GM21515 (cell line): ENCODE measurements at regions not wholly inside any gene's neighbourhood (a gene's known extent, or its start where the extent isn't known, plus 50 kb on each side); places are given as distances from the start of the nearest gene placed in this dataset.

Experiments
- ATAC-seq: cut with Tn5 transposase; IDR thresholded peaks from one replicate; pipeline ENCODE4 v1.9.1; 2021; ENCODE audit not compliant: unreplicated experiment

DNA sequence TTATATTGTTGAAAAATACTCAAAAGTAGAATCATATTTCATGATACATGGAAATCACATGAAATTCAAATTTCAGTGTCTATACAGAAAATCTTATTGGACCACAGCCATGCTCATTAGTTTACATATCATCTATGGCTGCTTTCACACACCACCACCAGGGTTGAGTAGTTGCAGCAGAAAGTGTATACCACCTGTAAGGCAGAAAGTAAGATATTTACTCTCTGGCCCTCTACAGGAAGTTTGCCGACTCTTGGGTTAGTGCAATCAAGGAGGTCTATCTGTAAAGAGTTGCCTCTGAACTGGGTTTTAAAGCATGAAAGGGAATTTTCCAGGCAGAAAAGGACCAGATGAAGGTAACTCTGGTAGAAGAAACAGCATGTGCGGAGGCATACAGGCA, 432.3 kb downstream of the DHX35 start:
- ATAC-seq: no peak

DNA sequence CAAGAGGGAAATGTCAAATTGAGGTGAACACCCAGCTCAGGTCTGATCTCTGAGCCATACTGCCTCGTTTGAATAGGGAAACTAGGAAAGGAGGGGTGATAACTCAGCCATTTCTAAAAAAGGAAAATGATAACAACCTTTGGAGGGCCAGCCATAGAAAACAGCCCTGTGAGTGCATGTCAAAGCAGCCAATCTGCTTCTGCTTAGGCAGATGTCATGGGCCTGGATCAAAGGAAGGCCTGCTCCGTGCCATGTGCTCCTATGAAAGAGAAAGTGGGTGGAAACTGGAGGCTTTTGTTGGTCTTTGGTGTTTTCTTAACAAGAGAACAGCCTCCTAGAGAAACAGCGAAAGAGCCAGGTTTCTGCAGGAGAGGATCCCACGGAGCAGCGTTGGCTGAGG, 428.0 kb downstream of the DHX35 start:
- no peak for ATAC-seq

DNA sequence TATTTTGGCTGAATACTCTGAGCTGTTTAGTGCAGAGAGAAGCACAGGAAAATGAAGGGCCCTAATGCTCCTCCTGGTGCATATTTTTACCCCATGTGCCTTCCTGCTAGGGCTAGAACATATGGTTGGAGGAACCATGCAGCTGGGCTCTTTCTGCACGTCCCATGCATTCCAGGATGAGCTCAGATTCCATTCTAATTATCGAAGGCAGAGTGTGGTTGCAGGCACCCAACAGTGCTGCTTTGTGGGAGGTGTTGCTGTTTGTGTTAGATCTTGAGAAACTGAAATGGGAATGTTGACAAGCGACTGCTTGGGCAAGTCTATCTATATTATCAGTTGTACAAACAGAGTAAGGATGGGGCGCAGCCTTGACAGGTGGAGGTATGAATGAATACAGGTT, 419.5 kb downstream of the DHX35 start:
- ATAC-seq: no peak

DNA sequence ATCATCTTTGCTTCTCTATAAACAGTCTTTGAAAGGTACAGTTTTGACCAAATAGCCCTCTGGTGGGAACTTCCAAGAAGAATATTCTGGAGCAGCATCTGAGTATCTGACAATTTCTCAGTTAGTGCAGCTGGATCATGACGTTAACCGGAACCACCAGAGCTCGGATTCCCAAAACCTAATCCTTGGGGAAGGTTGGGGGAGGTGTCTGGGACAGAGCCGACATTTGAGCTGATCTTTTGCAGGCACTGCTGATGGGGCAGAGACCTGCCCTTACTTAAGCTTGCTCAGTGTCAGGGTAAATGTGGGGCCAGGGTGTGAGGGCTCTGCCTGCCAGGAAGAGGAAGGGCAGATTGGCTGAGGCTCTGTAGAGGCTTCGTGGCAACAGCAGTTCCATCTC, 416.6 kb downstream of the DHX35 start:
- no peak for ATAC-seq

DNA sequence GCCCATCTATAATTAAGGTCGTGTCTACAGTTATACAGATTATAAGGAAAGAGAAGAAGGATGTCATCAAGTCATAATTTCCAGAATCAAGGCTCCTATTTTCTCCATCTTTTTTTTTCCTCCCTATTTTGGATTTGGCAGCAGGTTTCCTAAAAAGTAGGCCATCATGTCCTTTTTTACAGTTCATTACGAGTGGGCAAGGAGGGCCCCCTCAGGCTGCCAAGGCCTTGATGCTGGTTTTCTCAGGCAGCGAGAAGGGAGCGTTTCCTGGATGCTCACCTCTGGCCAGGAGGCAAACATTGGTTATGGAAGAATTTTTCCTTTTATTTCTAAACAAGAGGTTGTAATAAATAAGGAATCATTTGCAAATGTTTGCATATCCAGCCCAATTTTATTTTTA, 414.6 kb downstream of the DHX35 start:
- ATAC-seq: no peak

DNA sequence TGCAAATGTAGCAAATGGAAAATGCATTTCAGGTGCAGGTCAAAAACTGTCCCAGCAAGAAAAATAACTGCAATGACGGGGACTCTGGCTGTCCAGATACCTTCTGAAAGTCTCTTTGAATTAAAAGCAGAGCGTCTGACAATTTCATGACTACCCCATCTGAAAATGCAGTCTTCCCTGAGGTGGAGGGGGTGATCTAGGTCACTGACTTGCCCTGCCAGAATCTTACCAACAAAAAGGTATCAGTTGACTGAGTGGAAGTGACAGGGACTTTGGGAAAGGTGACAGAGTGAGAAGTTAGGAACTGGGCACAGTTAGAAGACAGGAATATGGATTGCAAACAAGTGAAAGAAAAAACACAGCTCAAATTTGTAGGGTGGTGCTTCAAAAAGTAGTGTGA, 402.2 kb downstream of the DHX35 start:
- ATAC-seq: no peak

DNA sequence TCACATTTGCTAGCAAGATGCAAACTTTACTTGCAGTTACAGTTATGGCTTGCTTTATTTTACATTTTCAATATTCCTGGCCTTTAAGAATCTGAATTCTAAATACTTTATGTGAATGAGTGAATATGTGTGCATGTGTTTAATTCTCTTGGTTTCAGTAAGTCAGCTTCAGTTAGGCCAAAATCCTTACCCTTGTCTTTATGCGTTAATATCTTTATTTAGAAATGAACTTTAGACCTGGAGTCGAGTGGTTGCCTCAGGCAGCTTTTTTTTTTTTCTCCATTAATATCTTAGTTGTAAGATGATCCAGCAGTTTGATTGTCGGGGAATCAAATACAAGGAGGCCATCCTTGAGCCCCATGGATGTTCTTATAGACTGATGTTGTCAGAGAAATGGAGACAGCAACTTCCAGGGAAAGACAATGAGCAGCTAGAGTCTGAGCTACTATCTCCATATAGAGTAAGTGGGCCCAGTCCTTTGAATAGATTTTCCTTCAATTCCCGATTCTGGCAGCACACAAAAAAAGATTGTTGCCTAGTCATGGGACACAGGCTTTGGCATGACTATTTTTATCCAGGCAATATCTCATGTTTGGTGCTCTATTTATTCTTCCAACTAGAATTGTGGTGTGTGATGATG, 398.0 kb downstream of the DHX35 start:
- no peak for ATAC-seq

DNA sequence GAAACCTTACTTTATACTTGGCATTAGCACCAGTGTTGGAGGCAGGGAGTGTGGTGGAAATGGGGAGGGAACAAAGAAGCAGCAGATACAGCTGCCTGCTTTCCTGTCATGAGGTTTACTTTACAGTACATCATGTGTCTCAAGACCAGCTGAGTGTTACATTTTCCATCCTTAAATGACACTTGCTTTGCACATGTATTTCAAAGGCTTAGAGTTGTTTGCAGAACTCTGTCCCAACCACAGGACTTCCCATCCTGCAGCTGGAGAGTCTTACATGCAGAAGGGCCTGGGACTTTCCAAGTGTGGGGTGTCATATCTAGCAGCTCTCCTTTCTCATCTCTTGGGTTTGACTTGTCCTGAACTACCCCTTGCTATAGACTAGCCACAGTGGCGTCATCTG, 395.9 kb downstream of the DHX35 start:
- ATAC-seq: no peak

DNA sequence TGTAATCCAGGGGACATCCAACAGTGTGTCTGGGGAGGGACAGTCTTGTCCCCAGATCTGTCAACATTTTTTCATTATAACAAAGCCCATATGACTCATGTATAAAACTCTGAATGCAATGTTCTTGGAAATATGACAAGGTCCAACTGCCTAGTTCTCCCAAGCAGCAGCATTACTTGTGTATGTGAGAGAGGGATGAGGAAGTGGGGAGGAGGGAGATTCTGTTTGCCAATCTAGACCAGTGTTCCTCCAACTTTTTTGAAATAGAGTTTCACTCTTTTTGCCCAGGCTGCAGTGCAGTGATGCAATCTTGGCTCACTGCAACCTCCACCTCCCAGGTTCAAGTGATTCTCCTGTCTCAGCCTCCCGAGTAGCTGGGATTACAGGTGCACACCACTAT, 394.8 kb downstream of the DHX35 start:
- ATAC-seq: no peak

DNA sequence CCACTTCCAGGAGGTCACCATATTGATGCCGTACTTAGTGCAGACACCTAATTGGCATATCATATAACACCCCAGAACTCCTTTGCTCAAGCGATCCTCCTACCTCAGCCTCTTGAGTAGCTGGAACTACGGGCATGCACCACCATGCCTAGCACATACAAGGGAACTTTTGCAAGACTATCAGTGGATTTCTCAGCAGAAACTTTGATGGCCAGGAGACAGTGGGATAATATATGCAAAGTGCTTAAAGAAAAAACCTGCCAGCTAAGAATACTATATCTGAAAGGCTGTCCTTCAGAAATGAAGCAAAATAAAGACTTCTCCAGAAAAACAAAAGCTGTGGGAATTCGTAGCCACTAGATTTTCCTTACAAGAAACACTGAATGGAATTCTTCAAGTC, 387.1 kb downstream of the DHX35 start:
- no peak for ATAC-seq

DNA sequence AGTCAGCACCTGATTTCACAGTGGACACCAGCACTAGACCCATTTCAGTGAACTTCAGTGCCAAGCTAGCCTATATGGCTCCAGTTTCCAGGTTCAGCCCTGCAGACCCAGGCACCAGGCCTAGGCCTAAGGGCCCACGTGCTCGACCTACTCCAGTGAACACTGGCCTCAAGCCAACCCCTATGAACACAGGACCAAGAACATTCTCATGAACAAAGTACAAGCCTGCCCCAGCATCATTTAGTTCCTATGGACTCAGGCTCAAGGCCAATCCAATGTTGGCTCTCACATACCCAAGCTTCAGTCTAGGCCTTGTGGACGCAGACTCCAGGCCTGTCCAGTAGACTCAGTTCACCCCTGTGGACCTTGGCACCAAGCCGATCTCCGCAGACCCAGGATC, 385.5 kb downstream of the DHX35 start:
- no peak for ATAC-seq

DNA sequence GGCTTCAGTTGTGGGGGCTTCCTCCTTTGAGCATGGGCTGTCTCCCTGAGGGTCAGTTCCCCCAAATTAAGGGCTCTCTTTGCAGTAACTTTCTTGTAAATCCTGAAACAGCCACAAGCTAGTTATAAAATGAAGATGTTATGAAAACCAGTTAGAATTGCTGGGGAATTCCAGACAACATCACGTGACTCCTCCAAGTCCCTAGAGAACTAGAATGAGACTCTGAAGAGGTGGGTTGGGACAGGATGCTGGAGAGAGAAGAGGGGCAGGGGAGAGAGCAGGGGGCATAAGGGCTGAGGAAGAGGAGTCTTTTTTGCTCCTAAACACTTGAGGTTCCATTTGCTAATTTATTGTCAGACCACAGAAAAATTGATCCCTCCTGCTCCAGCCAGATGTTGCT, 380.3 kb downstream of the DHX35 start:
- no peak for ATAC-seq

DNA sequence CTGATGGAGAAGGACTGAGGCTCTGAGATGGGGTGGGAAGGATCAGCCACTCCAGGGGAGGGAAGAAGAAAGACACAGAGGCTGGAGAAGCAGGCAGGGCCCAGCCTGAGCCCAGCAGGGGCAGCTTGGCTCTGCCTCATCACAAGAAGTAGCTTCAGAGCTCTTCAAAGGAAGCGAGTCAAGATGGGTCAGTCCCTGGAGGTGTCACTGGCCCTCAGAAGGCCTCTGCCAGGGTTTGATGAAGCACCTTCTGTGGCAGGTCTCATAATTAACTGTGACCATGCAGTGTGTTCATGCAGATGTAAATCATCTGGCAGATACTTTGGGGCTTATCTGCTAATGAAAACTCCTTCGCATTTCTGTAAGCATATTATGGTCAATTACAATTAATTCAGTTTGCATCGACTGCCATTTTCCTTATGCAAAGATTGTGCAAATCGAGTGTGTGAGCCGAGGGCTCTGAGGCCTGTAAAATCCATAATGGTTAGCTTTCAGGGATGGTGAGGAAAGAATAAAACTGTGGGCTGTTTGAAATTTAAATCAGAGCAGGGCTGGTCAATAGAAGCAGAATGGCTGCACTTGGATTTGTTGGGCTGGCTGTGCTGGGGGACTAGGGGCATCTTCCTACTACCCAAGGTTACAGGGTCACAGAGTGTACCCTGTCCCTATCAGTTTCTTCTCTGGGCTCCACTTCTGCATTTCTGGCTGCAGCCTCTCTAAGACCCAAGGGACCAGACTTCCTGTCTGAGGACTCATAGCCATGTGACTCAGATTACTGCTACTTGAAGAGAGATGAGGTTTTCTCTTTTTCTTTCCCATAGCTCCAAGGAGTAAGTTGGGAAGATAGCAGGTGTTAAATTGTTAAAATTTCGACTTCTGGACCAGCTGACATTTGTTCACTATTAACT, 376.6 kb downstream of the DHX35 start:
- ATAC-seq: peak; percentile 86

DNA sequence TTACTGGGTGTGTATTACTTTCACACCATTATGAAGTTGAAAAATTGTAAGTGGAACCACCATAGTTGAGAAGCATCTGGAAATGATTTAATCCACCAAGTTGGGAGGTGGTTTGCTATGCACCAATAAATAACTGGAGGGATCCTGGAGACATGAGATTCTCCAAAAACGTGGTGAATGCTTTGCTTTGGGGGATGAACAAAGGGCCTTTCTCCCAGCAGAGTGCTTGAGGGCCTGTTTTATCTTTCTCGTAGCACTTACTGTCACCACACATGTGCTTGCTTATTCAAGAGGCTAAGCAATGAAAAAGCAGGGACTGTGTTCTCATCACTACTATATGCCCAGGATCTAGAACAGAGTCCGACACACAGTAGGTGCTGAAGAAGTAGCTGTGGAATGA, 371.1 kb downstream of the DHX35 start:
- ATAC-seq: no peak

DNA sequence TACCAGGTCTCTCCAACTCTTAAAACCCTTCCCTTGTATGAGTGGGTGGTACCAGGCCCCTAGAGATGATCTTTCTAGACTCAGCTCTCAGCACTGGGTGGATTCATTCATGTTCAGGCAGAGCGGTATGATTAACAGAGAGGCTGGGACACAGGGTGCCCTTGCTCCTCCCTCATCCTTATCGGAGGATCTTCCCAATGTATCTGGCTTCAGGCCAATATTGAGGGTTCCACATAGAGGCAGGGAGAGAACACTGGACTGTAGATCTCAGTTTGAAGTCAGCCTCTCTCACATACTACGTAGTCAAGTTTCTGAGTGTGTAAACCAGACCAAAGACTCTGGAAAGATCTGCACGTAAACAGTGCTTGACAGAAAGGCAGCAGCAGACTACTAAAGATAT, 366.2 kb downstream of the DHX35 start:
- ATAC-seq: no peak

DNA sequence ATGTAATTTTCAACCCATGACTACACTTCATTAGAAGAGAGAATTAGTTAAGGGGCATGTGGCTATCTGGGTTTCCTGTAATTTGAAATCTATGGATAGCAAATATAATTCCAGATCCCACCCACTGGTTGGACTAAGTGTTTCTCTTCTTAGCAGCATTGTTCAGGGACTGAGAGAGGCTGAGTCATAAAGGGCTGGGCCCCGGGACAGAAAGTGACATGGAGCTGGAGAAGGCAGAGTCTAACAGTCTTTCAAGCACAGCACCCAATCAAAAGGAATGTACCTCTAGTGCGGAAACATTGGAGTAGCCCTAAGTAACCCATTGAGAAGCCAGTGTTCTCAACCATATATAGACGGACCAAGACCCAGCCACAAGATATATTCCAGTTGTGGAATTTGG, 363.9 kb downstream of the DHX35 start:
- no peak for ATAC-seq

DNA sequence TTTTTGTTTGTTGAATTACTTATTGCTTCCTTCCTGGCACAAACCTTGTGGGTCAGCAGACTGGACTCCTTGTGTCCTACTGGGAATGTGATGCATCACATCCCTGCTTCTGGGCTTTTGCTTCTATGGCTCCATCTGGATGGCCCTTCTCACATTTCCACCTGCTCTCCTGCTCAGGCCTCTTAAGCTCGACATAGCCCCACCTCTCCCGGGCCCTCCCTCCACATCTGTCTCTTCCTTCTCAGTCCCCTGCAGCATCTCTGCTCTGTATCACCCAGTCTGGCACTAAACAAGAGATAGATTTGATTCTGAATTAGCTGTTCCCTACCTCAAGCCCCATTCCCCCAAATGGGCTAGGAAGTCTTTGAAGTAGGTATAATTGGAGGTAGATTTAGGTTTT, 356.8 kb downstream of the DHX35 start:
- no peak for ATAC-seq

DNA sequence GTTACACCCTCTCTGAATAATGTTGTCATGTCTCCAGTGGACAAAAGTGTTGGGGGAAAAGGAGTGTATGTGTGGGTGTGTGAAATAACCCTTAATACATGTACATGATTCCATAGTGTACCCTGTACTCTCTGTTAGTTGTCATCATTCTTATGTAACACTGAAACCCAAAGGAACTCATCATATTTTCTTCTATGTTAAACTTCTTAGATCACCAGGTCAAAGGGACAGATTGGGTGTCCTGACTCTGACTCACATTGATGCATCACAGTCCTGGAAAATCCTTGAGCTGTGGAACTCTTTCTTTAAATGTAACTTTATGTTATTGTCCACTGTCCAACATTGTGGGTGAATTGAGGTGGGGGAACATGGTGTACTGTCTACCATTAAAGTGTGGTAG, 350.5 kb downstream of the DHX35 start:
- no peak for ATAC-seq

DNA sequence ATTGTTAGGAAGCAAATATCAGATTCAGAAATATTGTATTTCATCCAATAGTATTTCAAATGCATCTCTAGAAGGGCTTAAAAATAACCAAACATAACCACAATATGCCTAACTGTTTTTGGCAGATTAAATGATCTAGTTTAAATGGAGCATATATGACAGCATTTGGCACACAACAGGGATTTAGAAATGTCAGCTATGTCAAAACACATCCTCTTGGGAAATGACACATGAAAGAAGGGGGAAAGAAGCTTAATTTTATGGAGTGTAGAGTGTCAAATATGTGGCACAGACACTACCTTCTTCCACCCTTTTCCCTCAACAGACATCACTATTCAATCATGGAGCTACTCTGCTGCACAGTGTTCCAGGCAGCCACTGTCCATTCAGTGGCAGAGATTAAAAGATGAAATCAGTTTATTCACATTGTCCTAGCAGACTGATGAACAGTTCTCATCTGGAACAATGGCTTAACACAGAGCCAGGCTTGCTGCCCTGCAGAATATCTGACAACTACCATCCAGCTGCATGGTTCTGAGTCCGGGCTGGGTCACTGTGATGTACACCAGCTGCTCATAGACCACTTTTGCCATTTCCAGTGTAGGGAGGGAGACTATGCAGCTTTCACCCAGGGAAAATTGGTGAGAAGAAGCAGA, 349.8 kb downstream of the DHX35 start:
- ATAC-seq: no peak

DNA sequence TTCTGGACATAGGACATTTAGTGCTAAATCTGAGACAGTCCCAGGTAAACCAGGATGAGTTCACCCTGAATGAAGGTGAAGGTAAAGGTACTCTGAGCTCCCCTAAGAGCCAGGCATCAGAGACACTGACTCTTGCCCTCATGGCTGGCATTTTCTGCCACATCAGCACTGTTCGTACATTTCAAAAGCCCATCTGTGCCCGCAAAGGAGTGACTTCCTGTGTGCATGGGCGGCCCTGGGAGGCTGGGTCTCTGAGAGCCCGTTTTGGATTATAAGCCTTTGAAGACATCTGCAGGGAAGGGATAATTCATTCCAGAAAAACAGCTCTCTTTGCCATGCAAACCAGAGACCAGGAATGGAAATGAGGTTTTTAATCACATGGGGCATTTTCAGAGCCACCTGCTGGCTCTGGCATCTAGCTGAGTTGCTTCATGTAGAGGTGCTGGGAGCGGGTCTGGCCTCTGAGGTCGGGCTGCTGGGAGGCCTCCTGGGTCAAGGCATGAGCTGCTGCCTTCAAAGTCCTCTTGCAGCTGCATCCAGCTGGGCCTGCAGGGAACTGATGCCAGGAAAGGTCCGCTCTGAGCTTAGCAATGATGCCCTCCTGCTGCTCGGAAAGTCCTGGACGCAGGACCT, 348.3 kb downstream of the DHX35 start:
- no peak for ATAC-seq

DNA sequence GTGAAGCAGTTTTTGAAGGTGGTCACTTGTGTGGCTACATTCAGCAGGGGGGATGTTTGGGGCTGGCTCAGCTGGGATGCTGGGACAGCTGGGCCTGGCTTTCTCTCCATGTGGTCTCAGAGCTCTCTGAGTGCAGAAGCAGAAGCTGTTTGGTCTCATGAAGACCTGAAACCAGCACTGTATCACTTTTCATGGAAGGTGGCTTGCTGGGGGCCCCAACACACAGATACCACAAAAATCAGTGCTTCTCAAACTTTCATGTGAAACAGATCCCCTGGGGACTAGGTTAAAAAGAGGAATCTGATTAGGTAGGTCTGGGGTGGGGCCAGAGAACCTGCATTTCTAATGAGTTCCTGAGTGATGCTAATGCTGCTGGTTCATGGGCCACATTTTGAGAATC, 347.3 kb downstream of the DHX35 start:
- no peak for ATAC-seq

DNA sequence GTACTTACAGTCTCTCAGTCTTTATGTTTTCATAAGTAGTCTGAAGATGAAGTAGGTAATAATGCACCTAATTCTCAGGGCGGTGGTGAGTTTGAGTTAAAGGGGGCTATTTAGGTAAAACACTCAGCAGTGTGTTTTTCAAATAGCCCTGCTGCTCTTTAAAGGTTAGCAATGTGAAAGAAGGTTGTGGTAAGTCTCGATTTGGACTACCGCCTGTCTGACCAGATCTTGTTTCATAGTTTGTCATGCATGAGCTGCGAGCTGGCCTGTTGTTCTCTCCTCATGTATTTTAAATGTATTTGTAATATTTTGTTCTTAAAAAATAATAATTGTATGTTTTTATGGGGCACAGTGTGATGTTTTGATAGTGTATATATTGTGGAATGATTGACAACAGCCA, 340.2 kb downstream of the DHX35 start:
- ATAC-seq: no peak
